ENCODE measurements at regions not wholly inside any gene's neighbourhood (a gene's known extent, or its start where the extent isn't known, plus 50 kb on each side); places are given as distances from the start of the nearest gene placed in this dataset.

GRCh38 chr2:136384531-136385303 lies 266.8 kb upstream of the CXCR4 start:
- DNase-seq (peak; percentile 61), ATAC-seq (peak; percentile 50)
- Mint-ChIP-seq H3K36me3 (ENCODE audit: low read depth) (no peaks in the 10 kb centered on the region), H3K27me3 (no peaks in the 10 kb centered on the region), H3K9me3 (no peaks in the 10 kb centered on the region), H3K4me3 (no peak overlapping the region), H3K4me1 (ENCODE audit: low read depth) (peaks cover 43% of the 10 kb centered on the region), H3K27ac (peak overlapping the region; percentile 35)
- peak; percentile 89 for TF ChIP-seq CTCF (IDR thresholded peaks at IDR 0.05)
- intact Hi-C loops (cut with micrococcal nuclease): loop anchor here (5.0 kb wide), 3 partner anchors 147 to 332 kb away; partner anchors contain the start of gene CXCR4
- CTCF ChIA-PET: interaction anchor here (0.6 to 4.3 kb wide), 54 partner anchors 9 to 675 kb away, joined by 3 to 38 read pairs (median 4); partner anchors contain the start of gene MCM6
- POLR2A ChIA-PET: interaction anchor here (1.2 to 2.0 kb wide), 4 partner anchors 15 to 497 kb away, joined by 3 to 8 read pairs (median 4); partner anchors contain the start of gene DARS1

DNA sequence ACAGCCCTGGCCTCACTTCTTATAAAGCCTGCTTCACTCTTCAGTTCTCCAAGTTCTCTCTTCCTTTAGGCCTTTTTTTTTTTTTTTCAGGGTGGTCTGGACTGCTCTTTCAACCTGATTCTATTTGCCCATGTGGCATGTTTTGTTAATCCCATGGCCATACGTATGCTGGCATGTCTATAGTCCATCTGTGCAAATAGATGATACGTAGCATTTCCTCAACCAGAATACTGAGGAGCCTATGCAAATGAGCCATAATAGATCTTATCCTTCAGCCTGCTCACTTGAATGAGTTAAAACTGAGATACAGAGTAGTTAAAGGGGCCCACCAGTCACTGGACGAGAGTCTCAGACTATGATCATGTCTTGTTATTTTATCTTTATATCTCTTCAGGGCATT lies 265.2 kb upstream of the CXCR4 start:
- intact Hi-C loops (cut with micrococcal nuclease): loop anchor here (2.0 to 5.0 kb wide), 4 partner anchors 56 to 331 kb away; partner anchors contain the start of gene CXCR4
- POLR2A ChIA-PET: interaction anchor here (0.6 to 3.8 kb wide), 5 partner anchors 19 to 509 kb away, joined by 3 to 19 read pairs (median 4); partner anchors contain the start of gene CXCR4
- Mint-ChIP-seq H3K27me3 (no peaks in the 10 kb centered on the region), H3K36me3 (ENCODE audit: low read depth) (no peaks in the 10 kb centered on the region), H3K9me3 (no peaks in the 10 kb centered on the region), H3K27ac (peak overlapping the region; percentile 95), H3K4me1 (ENCODE audit: low read depth) (peaks cover 52% of the 10 kb centered on the region), H3K4me3 (no peak overlapping the region)
- CTCF ChIA-PET: interaction anchor here (1.4 to 4.3 kb wide), 10 partner anchors 19 to 586 kb away, joined by 3 to 38 read pairs (median 6); no protein-coding TSS in a partner anchor
- ATAC-seq: no peak
- TF ChIP-seq CTCF (IDR thresholded peaks at IDR 0.05): no peak
- DNase-seq: no peak

DNA sequence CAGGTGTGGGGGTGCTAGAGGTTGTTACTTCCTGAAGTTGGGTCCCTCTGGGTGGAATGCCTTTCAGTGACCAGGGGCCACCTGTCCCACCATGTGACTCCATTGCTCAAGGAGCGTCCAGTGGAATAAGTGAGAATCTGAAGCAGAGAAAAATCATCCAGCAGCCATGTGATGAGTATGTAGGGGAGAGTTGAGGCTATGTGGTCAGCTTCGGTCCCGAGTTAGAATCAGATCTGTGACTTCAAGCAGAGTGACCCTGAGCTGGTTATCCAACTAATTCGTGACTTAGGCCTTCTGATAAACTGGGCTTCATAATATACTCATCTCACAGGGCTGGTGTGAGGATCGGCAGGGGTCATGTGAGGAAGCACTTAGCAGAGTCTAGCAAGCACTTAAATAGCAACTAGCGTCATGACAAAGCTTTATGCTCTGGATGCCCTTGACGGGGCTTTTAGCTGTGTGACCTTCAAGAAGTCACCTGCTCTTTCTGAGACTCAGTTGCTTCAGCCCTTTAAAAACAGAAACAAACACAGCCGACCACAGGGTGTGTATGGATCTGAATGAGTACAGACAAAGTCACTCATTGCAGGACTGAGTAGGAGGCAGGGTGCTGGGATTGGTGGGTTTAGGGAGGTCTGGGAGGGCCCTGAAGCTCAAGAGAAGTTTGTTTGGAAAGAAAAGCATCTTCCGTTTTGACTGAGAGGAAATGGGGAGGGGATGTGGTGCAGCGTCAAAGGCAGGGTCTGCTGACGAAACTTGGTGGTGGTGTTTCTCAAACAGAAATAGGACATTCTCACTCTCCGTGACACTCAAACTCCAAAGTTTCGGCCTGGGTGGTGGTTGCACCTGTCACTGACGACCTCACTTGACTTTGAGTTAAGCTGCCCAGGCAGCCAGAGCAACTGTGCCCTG lies 264.0 kb upstream of the CXCR4 start:
- Mint-ChIP-seq H3K27ac (peak overlapping the region; percentile 95), H3K36me3 (ENCODE audit: low read depth) (no peaks in the 10 kb centered on the region), H3K4me1 (ENCODE audit: low read depth) (peaks cover 64% of the 10 kb centered on the region), H3K9me3 (no peaks in the 10 kb centered on the region), H3K4me3 (peak overlapping the region; percentile 26), H3K27me3 (no peaks in the 10 kb centered on the region)
- DNase-seq (peak; percentile 95), ATAC-seq (peak; percentile 88)
- intact Hi-C loops (cut with micrococcal nuclease): loop anchor here (1.0 to 5.0 kb wide), 6 partner anchors 55 to 562 kb away; partner anchors contain the start of gene CXCR4
- ChIA-PET POLR2A (interaction anchor here (0.6 to 3.8 kb wide), 20 partner anchors 20 to 639 kb away, joined by 3 to 19 read pairs (median 3); partner anchors contain the start of gene CXCR4), CTCF (interaction anchor here (0.8 to 4.3 kb wide), 20 partner anchors 12 to 584 kb away, joined by 3 to 25 read pairs (median 4); partner anchors contain the start of gene CXCR4)
- no peak for TF ChIP-seq CTCF (IDR thresholded peaks at IDR 0.05)

- Mint-ChIP-seq H3K4me1 (ENCODE audit: low read depth) (peaks cover 71% of the 10 kb centered on the region), H3K36me3 (ENCODE audit: low read depth) (no peaks in the 10 kb centered on the region), H3K27me3 (no peaks in the 10 kb centered on the region), H3K9me3 (no peaks in the 10 kb centered on the region), H3K4me3 (peak overlapping the region; percentile 26), H3K27ac (peak overlapping the region; percentile 95)
- ATAC-seq: no peak
- DNase-seq: no peak
- intact Hi-C loops (cut with micrococcal nuclease): loop anchor here (5.0 kb wide), 3 partner anchors 144 to 329 kb away; partner anchors contain the start of gene CXCR4
- ChIA-PET POLR2A (interaction anchor here (0.6 to 3.8 kb wide), 13 partner anchors 54 to 638 kb away, joined by 3 to 19 read pairs (median 4); partner anchors contain the start of gene CXCR4), CTCF (interaction anchor here (1.0 to 2.5 kb wide), 15 partner anchors 18 to 467 kb away, joined by 3 to 25 read pairs (median 4); partner anchors contain the start of gene CXCR4)
- no peak for TF ChIP-seq CTCF (IDR thresholded peaks at IDR 0.05)
These were observed 263.3 kb upstream of the CXCR4 start for GRCh38 chr2:136381245-136381644.

All from activated CD8-positive, alpha-beta T cell treated with anti-CD3 and anti-CD28 coated beads for 36 hours (primary cell).